GM12878 (cell line): ENCODE measurements at regions not wholly inside any gene's neighbourhood (a gene's known extent, or its start where the extent isn't known, plus 50 kb on each side); places are given as distances from the start of the nearest gene placed in this dataset.

Experiments
- ATAC-seq: fragments of 200-7000 bp; cut with Tn5 transposase; 3 replicates; pipeline ENCODE4 v1.9.1; 2020; ENCODE audit warnings: mild to moderate bottlenecking, moderate library complexity
- BruUV-seq: library from RNA; stranded (reverse); fragments of 400-500 nt; replicated peaks from 2 replicates; lab custom pipeline; 2021; lab: Mats Ljungman, UMichigan
- CTCF ChIA-PET: fragments of 300-600 bp; sonication (Branson Sonifier 250); formaldehyde crosslinking; extraction: SDS; loops from one replicate; lab custom pipeline; 2021; ENCODE audit warnings: inconsistent platforms; lab: Yijun Ruan, JAX
- POLR2A ChIA-PET: fragments of 350-600 bp; formaldehyde crosslinking; extraction: SDS; loops from one replicate; lab custom pipeline; 2021; ENCODE audit warnings: inconsistent platforms; lab: Charles Lee
- RAD21 ChIA-PET: fragments of 300-600 bp; sonication (Branson Sonifier 250); formaldehyde crosslinking; loops from one replicate; lab custom pipeline; 2023; ENCODE audit warnings: antibody characterized with exemption; ENCODE audit not compliant: unreplicated experiment; lab: Charles Lee
- SMC1A ChIA-PET: fragments of 300-600 bp; sonication (Branson Sonifier 250); formaldehyde crosslinking; loops from one replicate; lab custom pipeline; 2023; ENCODE audit not compliant: unreplicated experiment, uncharacterized antibody; lab: Charles Lee
- DNase-seq: peaks from one replicate; pipeline ENCODE4 v3.0.0-alpha.2; 2011; ENCODE audit warnings: low read depth, low spot score
- FAIRE-seq: peaks from 3 replicates; lab custom pipeline; 2011; peaks lifted over from hg19 to GRCh38; lab: Jason Lieb, UNC
- H2AFZ ChIP-seq: 2 replicates; pipeline ENCODE4 v1.6.0; 2011; ENCODE audit warnings: low read depth, low read length, control low read depth; ENCODE audit not compliant: control insufficient read depth
- H3K27ac ChIP-seq: 2 replicates; pipeline ENCODE4 v1.5.1; 2011; ENCODE audit warnings: control low read depth; ENCODE audit not compliant: control insufficient read depth, insufficient read depth
- H3K27me3 ChIP-seq, 2 experiments: replicated peaks in 1 of 2; 2 replicates each; pipeline versions ENCODE4 v1.6.0 to v1.6.1; 2011; ENCODE audit warnings: low read length in 1 of 2; ENCODE audit not compliant: control insufficient read depth in 2 of 2, insufficient read depth in 2 of 2
- H3K36me3 ChIP-seq, 2 experiments: 2 replicates each; pipeline ENCODE4 v1.5.1; 2011; ENCODE audit warnings: low read length in 1 of 2; ENCODE audit not compliant: control insufficient read depth in 2 of 2, insufficient read depth in 2 of 2
- H3K4me1 ChIP-seq: 2 replicates; pipeline ENCODE4 v1.6.1; 2011; ENCODE audit warnings: mild to moderate bottlenecking, low read length, moderate library complexity, mixed read lengths; ENCODE audit not compliant: control insufficient read depth, insufficient read depth
- H3K4me2 ChIP-seq: 2 replicates; pipeline ENCODE4 v1.6.0; 2011; ENCODE audit warnings: control low read depth; ENCODE audit not compliant: control insufficient read depth, insufficient read depth
- H3K4me3 ChIP-seq: fragments of 200-600 bp; sonication (generic); 2 replicates; pipeline ENCODE4 v1.5.1; 2016
- H3K79me2 ChIP-seq: 2 replicates; pipeline ENCODE4 v1.6.0; 2011; ENCODE audit warnings: low read length; ENCODE audit not compliant: control insufficient read depth, insufficient read depth
- H3K9ac ChIP-seq: 2 replicates; pipeline ENCODE4 v1.8.0; 2011; ENCODE audit warnings: low read length, control low read depth, mixed read lengths; ENCODE audit not compliant: control insufficient read depth, insufficient read depth
- H3K9me3 ChIP-seq: replicated peaks from 3 replicates; pipeline ENCODE4 v1.5.1; 2011; ENCODE audit warnings: mild to moderate bottlenecking, low read length; ENCODE audit not compliant: control insufficient read depth, insufficient read depth
- H4K20me1 ChIP-seq: 2 replicates; pipeline ENCODE4 v1.6.0; 2011; ENCODE audit not compliant: control insufficient read depth, insufficient read depth
- ETV6 ChIP-seq, 2 experiments: fragments of 450-650 bp in 1 of 2; IDR thresholded peaks in 1 of 2; conservative IDR thresholded peaks in 1 of 2; 2 replicates each; pipeline ENCODE4 v1.6.1; 2014; ENCODE audit warnings: antibody characterized with exemption in 1 of 2, borderline replicate concordance in 1 of 2, low read depth in 1 of 2, mild to moderate bottlenecking in 1 of 2, moderate library complexity in 1 of 2
- HCFC1 ChIP-seq: fragments of 150-350 bp; IDR thresholded peaks from 2 replicates; pipeline ENCODE4 v1.6.1; 2014; ENCODE audit warnings: low read length
- HDAC6 ChIP-seq: fragments of 200-600 bp; sonication (generic); IDR thresholded peaks from one replicate; pipeline ENCODE4 v1.8.0; 2017; ENCODE audit warnings: antibody characterized with exemption; ENCODE audit not compliant: unreplicated experiment
- IKZF1 ChIP-seq: fragments of 450-650 bp; conservative IDR thresholded peaks from 2 replicates; pipeline ENCODE4 v1.6.1; 2017; ENCODE audit warnings: antibody characterized with exemption, mild to moderate bottlenecking
- IKZF2 ChIP-seq, 2 experiments: fragments of 450-650 bp; IDR thresholded peaks; 2 replicates each; pipeline ENCODE4 v1.6.1; 2017; ENCODE audit warnings: mild to moderate bottlenecking in 2 of 2, moderate library complexity in 2 of 2
- POLR2AphosphoS2 ChIP-seq: IDR thresholded peaks from 2 replicates; pipeline ENCODE4 v1.6.1; 2011; ENCODE audit warnings: low read depth, mild to moderate bottlenecking, low read length, improper control_type of control experiment, moderate library complexity
- RUNX3 ChIP-seq: IDR thresholded peaks from 2 replicates; pipeline ENCODE4 v1.6.1; 2012; ENCODE audit warnings: low read length, inconsistent platforms
- SIN3A ChIP-seq: IDR thresholded peaks from 2 replicates; pipeline ENCODE4 v1.6.1; 2012; ENCODE audit warnings: low read depth, low read length, improper control_type of control experiment
- SUPT20H ChIP-seq: IDR thresholded peaks from 2 replicates; pipeline ENCODE4 v1.6.1; 2011; ENCODE audit warnings: low read depth, mild to moderate bottlenecking, low read length, moderate library complexity, borderline replicate concordance; ENCODE audit not compliant: control insufficient read depth
- TCF12 ChIP-seq: IDR thresholded peaks from 2 replicates; pipeline ENCODE4 v1.6.1; 2011; ENCODE audit warnings: low read depth, mild to moderate bottlenecking, low read length
- TCF3 ChIP-seq: IDR thresholded peaks from 2 replicates; pipeline ENCODE4 v1.6.1; 2012; ENCODE audit warnings: low read depth, mild to moderate bottlenecking, low read length, borderline replicate concordance; ENCODE audit not compliant: insufficient read depth
- WGBS: methylation state at CpG from one replicate; pipeline ENCODE4 v1.1.6; 2016; ENCODE audit warnings: low lambda C conversion rate; ENCODE audit not compliant: insufficient replicate concordance, insufficient coverage; ENCODE audit errors: missing lambda C conversion rate; 5-methylcytosine and 5-hydroxymethylcytosine counted together
- in situ Hi-C: fragments of 300-500 bp; cut with MboI; formaldehyde crosslinking; loops from 9 replicates; pipeline ENCODE4 v1.14.3; 2018; ENCODE audit warnings: mixed read lengths
- intact Hi-C: fragments of 100-400 bp; cut with micrococcal nuclease; formaldehyde crosslinking; loops from one replicate; pipeline ENCODE4 v1.14.2; 2022; ENCODE audit not compliant: unreplicated experiment
- TF ChIP-seq, protein P1 (sequence below): fragments of 450-650 bp; IDR thresholded peaks from 2 replicates; pipeline ENCODE4 v1.6.1; 2016; ENCODE audit warnings: mild to moderate bottlenecking
- TF ChIP-seq, protein P2 (sequence below): IDR thresholded peaks from 2 replicates; pipeline ENCODE4 v1.6.1; 2011; ENCODE audit warnings: low read depth, mild to moderate bottlenecking, low read length, moderate library complexity, borderline replicate concordance; ENCODE audit errors: extremely low read depth
- TF ChIP-seq, protein P3 (sequence below): IDR thresholded peaks from 2 replicates; pipeline ENCODE4 v1.6.1; 2012; ENCODE audit warnings: low read length, inconsistent platforms

DNA sequence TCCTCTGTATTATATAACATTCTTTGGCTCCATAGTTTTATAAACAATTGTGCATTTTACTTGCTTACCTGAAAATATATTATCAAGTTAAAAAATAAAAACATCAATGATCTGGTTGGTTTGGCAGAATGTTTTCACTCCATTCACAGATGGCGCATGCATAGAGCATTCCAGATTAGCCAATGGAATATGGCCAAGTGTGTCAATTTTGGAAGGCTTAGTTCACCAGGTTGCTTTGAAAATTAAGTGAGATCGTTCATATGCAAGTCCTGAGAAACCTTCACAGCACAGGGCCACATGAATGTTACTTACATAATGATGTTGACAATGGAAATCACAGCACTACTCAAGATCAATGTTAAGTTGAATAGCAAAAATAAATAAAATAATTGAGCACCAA lies 335.7 kb downstream of the GRB14 start:
- H3K4me3 ChIP-seq = no peak overlapping the region
- RAD21 ChIA-PET = no interaction called here
- TF ChIP-seq ETV6 (conservative IDR thresholded peaks at IDR 0.05 in 1 of 2, IDR thresholded peaks at IDR 0.05 in 1 of 2; ENCODE audit: borderline replicate concordance in 1 of 2, low read depth in 1 of 2) = no peak
- TF ChIP-seq, protein P1, sequence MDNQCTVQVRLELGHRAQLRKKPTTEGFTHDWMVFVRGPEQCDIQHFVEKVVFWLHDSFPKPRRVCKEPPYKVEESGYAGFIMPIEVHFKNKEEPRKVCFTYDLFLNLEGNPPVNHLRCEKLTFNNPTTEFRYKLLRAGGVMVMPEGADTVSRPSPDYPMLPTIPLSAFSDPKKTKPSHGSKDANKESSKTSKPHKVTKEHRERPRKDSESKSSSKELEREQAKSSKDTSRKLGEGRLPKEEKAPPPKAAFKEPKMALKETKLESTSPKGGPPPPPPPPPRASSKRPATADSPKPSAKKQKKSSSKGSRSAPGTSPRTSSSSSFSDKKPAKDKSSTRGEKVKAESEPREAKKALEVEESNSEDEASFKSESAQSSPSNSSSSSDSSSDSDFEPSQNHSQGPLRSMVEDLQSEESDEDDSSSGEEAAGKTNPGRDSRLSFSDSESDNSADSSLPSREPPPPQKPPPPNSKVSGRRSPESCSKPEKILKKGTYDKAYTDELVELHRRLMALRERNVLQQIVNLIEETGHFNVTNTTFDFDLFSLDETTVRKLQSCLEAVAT = no peak
- no peak for TF ChIP-seq SIN3A
- TF ChIP-seq, all 136 proteins: peak for 0
- no peak overlapping the region for H3K27ac ChIP-seq
- DNase-seq = no peak
- ChIA-PET CTCF (no interaction called here), SMC1A (no interaction called here), POLR2A (no interaction called here)
- no peaks in the 10 kb centered on the region for H3K79me2 ChIP-seq
- H4K20me1 ChIP-seq = no peaks in the 10 kb centered on the region
- in situ Hi-C loops = no loop called here
- 48% methylated on average over 2 of the region's 2 CpGs for WGBS
- H3K9me3 ChIP-seq = no peaks in the 10 kb centered on the region
- BruUV-seq = no TSS peak
- H3K9ac ChIP-seq = no peak overlapping the region
- H3K27me3 ChIP-seq = no peaks in the 10 kb centered on the region
- H3K4me1 ChIP-seq = no peaks in the 10 kb centered on the region
- H3K36me3 ChIP-seq = no peaks in the 10 kb centered on the region
- intact Hi-C loops = no loop called here
- no peak for ATAC-seq
- no peak overlapping the region for H3K4me2 ChIP-seq
- FAIRE-seq = no peak
- no peak overlapping the region for H2AFZ ChIP-seq

- no peak overlapping the region for H3K9ac ChIP-seq
- H3K4me3 ChIP-seq = no peak overlapping the region
- no peaks in the 10 kb centered on the region for H3K9me3 ChIP-seq
- ChIA-PET POLR2A (no interaction called here), CTCF (no interaction called here), SMC1A (no interaction called here), RAD21 (no interaction called here)
- 0% methylated on average over 1 of the region's 1 CpG for WGBS
- no peak for ATAC-seq
- no peak overlapping the region for H2AFZ ChIP-seq
- H3K27ac ChIP-seq = no peak overlapping the region
- intact Hi-C loops (no loop called here), in situ Hi-C loops (no loop called here)
- H3K36me3 ChIP-seq = no peaks in the 10 kb centered on the region
- H3K4me1 ChIP-seq = no peaks in the 10 kb centered on the region
- DNase-seq = no peak
- no peak for FAIRE-seq
- no peak overlapping the region for H3K4me2 ChIP-seq
- H3K27me3 ChIP-seq = no peaks in the 10 kb centered on the region
- H3K79me2 ChIP-seq = no peaks in the 10 kb centered on the region
- H4K20me1 ChIP-seq = no peaks in the 10 kb centered on the region
- no TSS peak for BruUV-seq
- no peak for TF ChIP-seq HCFC1
- TF ChIP-seq RUNX3 = no peak
- TF ChIP-seq IKZF1 = no peak
- TF ChIP-seq POLR2AphosphoS2 = no peak
- TF ChIP-seq TCF12 = no peak
- no peak for TF ChIP-seq IKZF2 (IDR thresholded peaks at IDR 0.05)
- no peak for TF ChIP-seq HDAC6
- no peak for TF ChIP-seq SUPT20H
- TF ChIP-seq TCF3 = no peak
- TF ChIP-seq, protein P2, sequence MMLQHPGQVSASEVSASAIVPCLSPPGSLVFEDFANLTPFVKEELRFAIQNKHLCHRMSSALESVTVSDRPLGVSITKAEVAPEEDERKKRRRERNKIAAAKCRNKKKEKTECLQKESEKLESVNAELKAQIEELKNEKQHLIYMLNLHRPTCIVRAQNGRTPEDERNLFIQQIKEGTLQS = no peak
- TF ChIP-seq, protein P3, sequence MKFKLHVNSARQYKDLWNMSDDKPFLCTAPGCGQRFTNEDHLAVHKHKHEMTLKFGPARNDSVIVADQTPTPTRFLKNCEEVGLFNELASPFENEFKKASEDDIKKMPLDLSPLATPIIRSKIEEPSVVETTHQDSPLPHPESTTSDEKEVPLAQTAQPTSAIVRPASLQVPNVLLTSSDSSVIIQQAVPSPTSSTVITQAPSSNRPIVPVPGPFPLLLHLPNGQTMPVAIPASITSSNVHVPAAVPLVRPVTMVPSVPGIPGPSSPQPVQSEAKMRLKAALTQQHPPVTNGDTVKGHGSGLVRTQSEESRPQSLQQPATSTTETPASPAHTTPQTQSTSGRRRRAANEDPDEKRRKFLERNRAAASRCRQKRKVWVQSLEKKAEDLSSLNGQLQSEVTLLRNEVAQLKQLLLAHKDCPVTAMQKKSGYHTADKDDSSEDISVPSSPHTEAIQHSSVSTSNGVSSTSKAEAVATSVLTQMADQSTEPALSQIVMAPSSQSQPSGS = no peak
These were observed 339.4 kb downstream of the GRB14 start for GRCh38 chr2:164281896-164282295.
